ENCODE measurements at regions not wholly inside any gene's neighbourhood (a gene's known extent, or its start where the extent isn't known, plus 50 kb on each side); places are given as distances from the start of the nearest gene placed in this dataset.

DNA sequence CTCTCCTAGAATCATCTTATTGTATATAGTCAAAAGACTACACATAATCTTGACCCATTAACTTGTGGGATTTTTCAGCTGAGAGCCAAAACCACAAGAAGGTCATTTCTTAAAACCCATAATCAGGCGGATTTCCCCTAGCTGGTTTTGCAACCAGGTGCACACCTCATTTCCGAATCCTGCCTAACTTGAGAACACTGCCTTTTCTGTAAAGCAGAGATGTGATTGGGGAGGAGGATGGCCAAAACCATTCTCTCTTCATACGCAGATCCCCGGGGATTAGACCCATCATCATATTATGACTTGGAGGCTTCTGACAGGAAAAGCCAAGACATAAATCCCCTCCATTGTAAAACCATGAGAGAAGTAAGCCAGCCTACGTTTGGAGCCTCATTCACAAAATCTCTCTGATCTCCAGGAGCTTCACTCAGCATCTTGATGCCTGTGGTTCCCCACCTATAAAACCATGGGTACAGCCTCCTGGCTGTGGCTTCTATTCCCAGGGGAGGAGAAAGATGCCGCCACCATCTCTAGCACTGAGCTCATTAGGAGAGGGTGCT, 191.3 kb downstream of the KIF18A start:
- TF ChIP-seq, protein P1, sequence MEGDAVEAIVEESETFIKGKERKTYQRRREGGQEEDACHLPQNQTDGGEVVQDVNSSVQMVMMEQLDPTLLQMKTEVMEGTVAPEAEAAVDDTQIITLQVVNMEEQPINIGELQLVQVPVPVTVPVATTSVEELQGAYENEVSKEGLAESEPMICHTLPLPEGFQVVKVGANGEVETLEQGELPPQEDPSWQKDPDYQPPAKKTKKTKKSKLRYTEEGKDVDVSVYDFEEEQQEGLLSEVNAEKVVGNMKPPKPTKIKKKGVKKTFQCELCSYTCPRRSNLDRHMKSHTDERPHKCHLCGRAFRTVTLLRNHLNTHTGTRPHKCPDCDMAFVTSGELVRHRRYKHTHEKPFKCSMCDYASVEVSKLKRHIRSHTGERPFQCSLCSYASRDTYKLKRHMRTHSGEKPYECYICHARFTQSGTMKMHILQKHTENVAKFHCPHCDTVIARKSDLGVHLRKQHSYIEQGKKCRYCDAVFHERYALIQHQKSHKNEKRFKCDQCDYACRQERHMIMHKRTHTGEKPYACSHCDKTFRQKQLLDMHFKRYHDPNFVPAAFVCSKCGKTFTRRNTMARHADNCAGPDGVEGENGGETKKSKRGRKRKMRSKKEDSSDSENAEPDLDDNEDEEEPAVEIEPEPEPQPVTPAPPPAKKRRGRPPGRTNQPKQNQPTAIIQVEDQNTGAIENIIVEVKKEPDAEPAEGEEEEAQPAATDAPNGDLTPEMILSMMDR (conservative IDR thresholded peaks at IDR 0.05; ENCODE audit: low read depth, low read length), result no peak
- TF ChIP-seq EZH2 (IDR thresholded peaks at IDR 0.05; ENCODE audit: borderline replicate concordance, low read depth, low read length, poor library complexity, severe bottlenecking), result no peak
